Glutamatergic neuron (in vitro differentiated cells): ENCODE measurements at regions not wholly inside any gene's neighbourhood (a gene's known extent, or its start where the extent isn't known, plus 50 kb on each side); places are given as distances from the start of the nearest gene placed in this dataset.

Experiments
- DNase-seq: peaks from one replicate; pipeline ENCODE4 v3.0.0; 2022
- H3K27ac Mint-ChIP-seq: one replicate; pipeline ENCODE4 v1.8.0; 2020; ENCODE audit warnings: mild to moderate bottlenecking, mixed read lengths, inconsistent platforms; ENCODE audit not compliant: unreplicated experiment
- H3K27me3 Mint-ChIP-seq: one replicate; pipeline ENCODE4 v1.8.0; 2020; ENCODE audit warnings: mild to moderate bottlenecking, moderate library complexity, mixed read lengths, inconsistent platforms; ENCODE audit not compliant: unreplicated experiment
- H3K36me3 Mint-ChIP-seq: one replicate; pipeline ENCODE4 v1.8.0; 2020; ENCODE audit warnings: mild to moderate bottlenecking, mixed read lengths, inconsistent platforms; ENCODE audit not compliant: unreplicated experiment
- H3K4me1 Mint-ChIP-seq: one replicate; pipeline ENCODE4 v1.8.0; 2020; ENCODE audit warnings: mild to moderate bottlenecking, low read depth, mixed read lengths, inconsistent platforms; ENCODE audit not compliant: unreplicated experiment
- H3K4me3 Mint-ChIP-seq: one replicate; pipeline ENCODE4 v1.8.0; 2020; ENCODE audit warnings: mild to moderate bottlenecking, mixed read lengths, inconsistent platforms; ENCODE audit not compliant: unreplicated experiment
- H3K9me3 Mint-ChIP-seq: one replicate; pipeline ENCODE4 v1.8.0; 2020; ENCODE audit warnings: mild to moderate bottlenecking, moderate library complexity, mixed read lengths, inconsistent platforms; ENCODE audit not compliant: unreplicated experiment
- TF ChIP-seq, protein P1 (sequence below): fragments of 200-600 bp; sonication (generic); IDR thresholded peaks from one replicate; pipeline ENCODE4 v1.5.0; 2021; ENCODE audit not compliant: partially characterized antibody, unreplicated experiment

- Mint-ChIP-seq H3K9me3 (peaks cover 12% of the 10 kb centered on the region), H3K27ac (no peak overlapping the region), H3K36me3 (peaks cover 6% of the 10 kb centered on the region), H3K4me3 (no peak overlapping the region), H3K27me3 (peaks cover 7% of the 10 kb centered on the region), H3K4me1 (no peaks in the 10 kb centered on the region)
- DNase-seq: no peak
- TF ChIP-seq, protein P1, sequence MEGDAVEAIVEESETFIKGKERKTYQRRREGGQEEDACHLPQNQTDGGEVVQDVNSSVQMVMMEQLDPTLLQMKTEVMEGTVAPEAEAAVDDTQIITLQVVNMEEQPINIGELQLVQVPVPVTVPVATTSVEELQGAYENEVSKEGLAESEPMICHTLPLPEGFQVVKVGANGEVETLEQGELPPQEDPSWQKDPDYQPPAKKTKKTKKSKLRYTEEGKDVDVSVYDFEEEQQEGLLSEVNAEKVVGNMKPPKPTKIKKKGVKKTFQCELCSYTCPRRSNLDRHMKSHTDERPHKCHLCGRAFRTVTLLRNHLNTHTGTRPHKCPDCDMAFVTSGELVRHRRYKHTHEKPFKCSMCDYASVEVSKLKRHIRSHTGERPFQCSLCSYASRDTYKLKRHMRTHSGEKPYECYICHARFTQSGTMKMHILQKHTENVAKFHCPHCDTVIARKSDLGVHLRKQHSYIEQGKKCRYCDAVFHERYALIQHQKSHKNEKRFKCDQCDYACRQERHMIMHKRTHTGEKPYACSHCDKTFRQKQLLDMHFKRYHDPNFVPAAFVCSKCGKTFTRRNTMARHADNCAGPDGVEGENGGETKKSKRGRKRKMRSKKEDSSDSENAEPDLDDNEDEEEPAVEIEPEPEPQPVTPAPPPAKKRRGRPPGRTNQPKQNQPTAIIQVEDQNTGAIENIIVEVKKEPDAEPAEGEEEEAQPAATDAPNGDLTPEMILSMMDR: no peak
Measured at GRCh38 chr1:4596486-4596885, 57.9 kb upstream of the AJAP1 start.

DNA sequence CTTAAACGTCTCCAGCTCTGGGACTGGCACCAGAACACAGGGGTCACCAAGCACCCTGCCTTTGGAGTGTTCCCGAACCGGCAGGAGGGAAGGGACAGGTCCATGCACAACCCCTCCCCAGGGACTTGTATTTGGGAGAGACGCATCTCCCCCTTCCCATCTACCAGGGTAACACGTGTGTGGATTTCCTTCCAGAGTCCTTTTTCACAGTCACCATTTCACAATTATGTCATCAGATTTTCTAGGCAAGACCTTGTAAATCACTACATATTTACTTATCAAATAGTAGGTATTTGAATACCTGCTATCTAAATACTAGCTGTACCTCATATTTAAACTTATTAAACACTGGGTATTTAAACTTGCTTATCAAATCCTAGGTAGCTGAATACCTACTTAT, 57.4 kb upstream of the AJAP1 start:
- no peak overlapping the region for H3K4me3 Mint-ChIP-seq
- H3K27me3 Mint-ChIP-seq: peaks cover 9% of the 10 kb centered on the region
- TF ChIP-seq, protein P1: no peak
- H3K4me1 Mint-ChIP-seq: no peaks in the 10 kb centered on the region
- H3K36me3 Mint-ChIP-seq: peaks cover 8% of the 10 kb centered on the region
- DNase-seq: no peak
- H3K27ac Mint-ChIP-seq: no peak overlapping the region
- peaks cover 13% of the 10 kb centered on the region for H3K9me3 Mint-ChIP-seq

- H3K27me3 Mint-ChIP-seq: peaks cover 10% of the 10 kb centered on the region
- TF ChIP-seq, protein P1: no peak
- H3K27ac Mint-ChIP-seq: no peak overlapping the region
- H3K36me3 Mint-ChIP-seq: peaks cover 10% of the 10 kb centered on the region
- no peaks in the 10 kb centered on the region for H3K4me1 Mint-ChIP-seq
- no peak overlapping the region for H3K4me3 Mint-ChIP-seq
- DNase-seq: no peak
- peaks cover 21% of the 10 kb centered on the region for H3K9me3 Mint-ChIP-seq
Measured at GRCh38 chr1:4598561-4598960, 55.8 kb upstream of the AJAP1 start.

DNA sequence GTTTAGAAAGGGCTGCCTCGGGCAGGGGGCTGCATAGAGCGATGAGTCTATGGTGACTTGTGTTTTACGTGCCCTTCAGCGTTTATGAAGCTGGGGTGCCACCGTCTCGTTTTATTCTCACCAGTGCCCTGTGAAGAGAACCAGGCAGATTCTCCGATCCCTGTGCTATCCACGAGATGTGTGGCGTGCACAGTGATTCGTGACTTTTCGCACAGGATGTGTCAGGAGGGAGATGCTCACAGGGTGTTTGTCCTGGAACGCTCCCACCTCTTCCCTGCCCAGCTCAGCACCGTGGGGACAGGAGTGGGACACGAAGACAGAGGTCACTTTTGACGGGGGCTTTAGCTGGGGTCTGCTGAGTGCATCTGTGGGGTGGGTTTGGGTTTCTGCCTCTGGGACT, 54.9 kb upstream of the AJAP1 start:
- peaks cover 10% of the 10 kb centered on the region for H3K27me3 Mint-ChIP-seq
- no peak overlapping the region for H3K27ac Mint-ChIP-seq

GRCh38 chr1:4599951-4600481, 54.4 kb upstream of the AJAP1 start:
- TF ChIP-seq, protein P1: no peak
- no peak overlapping the region for H3K27ac Mint-ChIP-seq

More for the DNA sequence above, 54.9 kb upstream of the AJAP1 start:
- Mint-ChIP-seq H3K36me3 (peaks cover 12% of the 10 kb centered on the region), H3K4me3 (no peak overlapping the region), H3K4me1 (no peaks in the 10 kb centered on the region), H3K9me3 (peaks cover 23% of the 10 kb centered on the region)
- DNase-seq: no peak
- TF ChIP-seq, protein P1: no peak

More at GRCh38 chr1:4599951-4600481, 54.4 kb upstream of the AJAP1 start:
- no peaks in the 10 kb centered on the region for H3K4me1 Mint-ChIP-seq
- peaks cover 10% of the 10 kb centered on the region for H3K27me3 Mint-ChIP-seq
- no peak overlapping the region for H3K4me3 Mint-ChIP-seq
- H3K36me3 Mint-ChIP-seq: peaks cover 12% of the 10 kb centered on the region
- H3K9me3 Mint-ChIP-seq: peaks cover 23% of the 10 kb centered on the region
- DNase-seq: no peak
